K562 (cell line): ENCODE measurements at regions not wholly inside any gene's neighbourhood (a gene's known extent, or its start where the extent isn't known, plus 50 kb on each side); places are given as distances from the start of the nearest gene placed in this dataset.

Experiments
- AFF4 ChIP-seq: sonication (generic); formaldehyde crosslinking; IDR thresholded peaks from 2 replicates; pipeline ENCODE4 v1.8.0; 2023; ENCODE audit warnings: mild to moderate bottlenecking, missing genetic modification reagents
- E2F1 ChIP-seq: sonication (generic); formaldehyde crosslinking; IDR thresholded peaks from 2 replicates; pipeline ENCODE4 v1.8.1; 2023; ENCODE audit warnings: mild to moderate bottlenecking, missing genetic modification reagents, moderate library complexity
- MAFG ChIP-seq: fragments of 450-650 bp; conservative IDR thresholded peaks from 2 replicates; pipeline ENCODE4 v1.6.1; 2016; ENCODE audit warnings: missing genetic modification characterization, missing compliant biosample characterization
- MEIS2 ChIP-seq: fragments of 450-650 bp; IDR thresholded peaks from 2 replicates; pipeline ENCODE4 v1.6.1; 2014; ENCODE audit warnings: mild to moderate bottlenecking; ENCODE audit not compliant: partially characterized antibody
- NCOA2 ChIP-seq, 2 experiments: fragments of 450-650 bp; IDR thresholded peaks; 2 replicates each; pipeline ENCODE4 v1.6.1; 2018; ENCODE audit warnings: mild to moderate bottlenecking in 2 of 2, moderate library complexity in 1 of 2; ENCODE audit not compliant: partially characterized antibody in 2 of 2

GRCh38 chr1:30657131-30658013 is 66.0 kb downstream of the MATN1 start (continued):
- TF ChIP-seq E2F1 (no peak), MAFG (no peak), NCOA2 (IDR thresholded peaks at IDR 0.05; ENCODE audit: partially characterized antibody in 2 of 2) (no peak), MEIS2 (no peak), AFF4 (CRISPR knock-in tag) (no peak)
